HL-60 (cell line): ENCODE measurements at regions not wholly inside any gene's neighbourhood (a gene's known extent, or its start where the extent isn't known, plus 50 kb on each side); places are given as distances from the start of the nearest gene placed in this dataset.

ENCODE experiments used
- DNase-seq, 2 experiments: peaks; one replicate each; pipeline ENCODE4 v3.0.0-alpha.2; 2010 to 2020; ENCODE audit warnings: low read depth in 1 of 2, low spot score in 1 of 2
- H3K27ac ChIP-seq: fragments of 250-450 bp; sonication (Bioruptor Pico); replicated peaks from 2 replicates; pipeline ENCODE4 v1.5.1; 2020; ENCODE audit warnings: mild to moderate bottlenecking, moderate library complexity
- H3K27me3 ChIP-seq: fragments of 250-450 bp; sonication (Bioruptor Pico); 2 replicates; pipeline ENCODE4 v1.5.1; 2021; ENCODE audit warnings: mild to moderate bottlenecking, moderate library complexity; ENCODE audit not compliant: insufficient read depth, poor library complexity, severe bottlenecking
- H3K4me3 ChIP-seq: replicated peaks from 2 replicates; pipeline ENCODE4 v1.5.1; 2011; ENCODE audit warnings: mild to moderate bottlenecking, control low read depth, low read length; ENCODE audit not compliant: insufficient read depth
- GABPA ChIP-seq: IDR thresholded peaks from 2 replicates; pipeline ENCODE4 v1.6.1; 2012; ENCODE audit warnings: low read depth
- POLR2AphosphoS5 ChIP-seq: IDR thresholded peaks from 2 replicates; pipeline ENCODE4 v1.6.1; 2012; ENCODE audit warnings: low read depth
- REST ChIP-seq: IDR thresholded peaks from 2 replicates; pipeline ENCODE4 v1.6.1; 2012; ENCODE audit warnings: low read depth; ENCODE audit not compliant: insufficient replicate concordance
- SPI1 ChIP-seq: IDR thresholded peaks from 2 replicates; pipeline ENCODE4 v1.6.1; 2012; ENCODE audit warnings: low read depth, mild to moderate bottlenecking, borderline replicate concordance
- TF ChIP-seq, protein P1 (sequence below): IDR thresholded peaks from one replicate; pipeline ENCODE4 v1.5.1; 2011; ENCODE audit warnings: low read length, control low read depth, inconsistent platforms; ENCODE audit not compliant: insufficient read depth

DNA sequence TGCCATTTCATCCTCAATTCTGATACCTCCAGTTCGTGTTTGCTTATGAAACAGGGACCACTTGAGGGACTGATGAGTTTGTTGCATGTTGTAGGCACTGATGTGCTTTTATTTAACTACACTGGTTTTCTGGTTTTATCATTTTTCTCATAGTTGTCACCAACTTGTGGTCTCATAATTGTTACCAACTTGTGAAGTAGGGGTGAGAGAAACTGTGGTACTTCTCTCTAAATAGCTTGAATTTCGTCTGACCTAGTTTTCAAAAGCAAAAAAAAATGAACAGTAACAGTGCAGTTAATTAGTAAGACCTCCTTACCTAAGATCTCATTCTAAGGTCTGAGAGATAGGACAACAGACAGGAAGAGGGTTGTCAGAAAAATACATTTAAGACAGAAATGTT lies 78.0 kb downstream of the ANXA2R start:
- TF ChIP-seq POLR2AphosphoS5 (no peak), GABPA (no peak), SPI1 (no peak), REST (no peak)
- TF ChIP-seq, protein P1, sequence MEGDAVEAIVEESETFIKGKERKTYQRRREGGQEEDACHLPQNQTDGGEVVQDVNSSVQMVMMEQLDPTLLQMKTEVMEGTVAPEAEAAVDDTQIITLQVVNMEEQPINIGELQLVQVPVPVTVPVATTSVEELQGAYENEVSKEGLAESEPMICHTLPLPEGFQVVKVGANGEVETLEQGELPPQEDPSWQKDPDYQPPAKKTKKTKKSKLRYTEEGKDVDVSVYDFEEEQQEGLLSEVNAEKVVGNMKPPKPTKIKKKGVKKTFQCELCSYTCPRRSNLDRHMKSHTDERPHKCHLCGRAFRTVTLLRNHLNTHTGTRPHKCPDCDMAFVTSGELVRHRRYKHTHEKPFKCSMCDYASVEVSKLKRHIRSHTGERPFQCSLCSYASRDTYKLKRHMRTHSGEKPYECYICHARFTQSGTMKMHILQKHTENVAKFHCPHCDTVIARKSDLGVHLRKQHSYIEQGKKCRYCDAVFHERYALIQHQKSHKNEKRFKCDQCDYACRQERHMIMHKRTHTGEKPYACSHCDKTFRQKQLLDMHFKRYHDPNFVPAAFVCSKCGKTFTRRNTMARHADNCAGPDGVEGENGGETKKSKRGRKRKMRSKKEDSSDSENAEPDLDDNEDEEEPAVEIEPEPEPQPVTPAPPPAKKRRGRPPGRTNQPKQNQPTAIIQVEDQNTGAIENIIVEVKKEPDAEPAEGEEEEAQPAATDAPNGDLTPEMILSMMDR, result no peak
- no peak for DNase-seq
- Histone ChIP-seq H3K27ac (no peak overlapping the region), H3K27me3 (no peaks in the 10 kb centered on the region), H3K4me3 (no peak overlapping the region)

DNA sequence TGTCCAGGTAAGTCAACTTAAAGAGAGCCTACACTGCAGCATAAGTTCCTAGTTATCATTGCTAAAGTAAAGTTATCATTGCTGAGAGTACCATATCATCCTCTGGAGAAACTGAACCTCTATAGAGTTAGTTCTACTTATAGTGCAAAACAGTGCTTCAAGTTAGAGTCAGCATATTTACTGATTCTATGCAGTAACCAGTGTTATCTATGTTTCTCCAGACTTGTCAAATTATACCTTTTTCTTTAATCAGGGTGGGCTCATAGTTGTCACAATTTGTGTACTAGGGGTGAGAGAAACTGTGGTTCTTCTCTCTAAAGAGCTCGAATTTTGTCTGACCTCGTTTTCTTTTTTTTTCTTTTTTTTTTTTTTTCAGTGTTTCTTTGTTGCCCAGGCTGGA lies 79.6 kb downstream of the ANXA2R start:
- no peak for TF ChIP-seq POLR2AphosphoS5
- TF ChIP-seq GABPA, result no peak
- TF ChIP-seq, protein P1, result no peak
- TF ChIP-seq REST, result no peak
- TF ChIP-seq SPI1, result no peak
- no peak overlapping the region for H3K4me3 ChIP-seq
- no peak for DNase-seq
- no peaks in the 10 kb centered on the region for H3K27me3 ChIP-seq
- no peak overlapping the region for H3K27ac ChIP-seq

DNA sequence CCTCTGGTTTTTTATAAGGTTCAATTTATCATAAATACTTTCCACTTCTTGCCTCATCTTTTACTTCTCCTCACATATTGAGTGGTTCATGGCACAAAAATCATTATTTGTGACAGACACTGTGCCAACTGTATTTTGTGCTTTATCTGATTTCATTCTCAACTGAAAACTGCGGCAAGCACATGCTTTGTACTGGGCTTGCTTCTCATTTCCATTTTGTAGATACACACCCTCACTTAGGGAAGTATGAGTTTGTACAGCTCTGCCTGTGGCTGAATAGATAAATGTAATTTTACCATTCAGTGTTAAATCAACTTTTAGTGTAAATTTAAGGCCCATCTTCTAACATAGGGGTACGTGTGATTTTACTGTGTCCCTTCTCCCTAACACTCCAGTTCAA lies 83.6 kb downstream of the ANXA2R start:
- H3K27ac ChIP-seq, result no peak overlapping the region

More for the DNA sequence above, 83.6 kb downstream of the ANXA2R start:
- no peaks in the 10 kb centered on the region for H3K27me3 ChIP-seq
- DNase-seq, result no peak
- TF ChIP-seq POLR2AphosphoS5 (no peak), GABPA (no peak), REST (no peak), SPI1 (no peak)
- TF ChIP-seq, protein P1, result no peak
- H3K4me3 ChIP-seq, result no peak overlapping the region
